Liver (tissue), 3 donors: ENCODE measurements at regions not wholly inside any gene's neighbourhood (a gene's known extent, or its start where the extent isn't known, plus 50 kb on each side); places are given as distances from the start of the nearest gene placed in this dataset.

ENCODE experiments used
- EGR1 ChIP-seq, 2 donors: IDR thresholded peaks; 2 replicates each; pipeline ENCODE4 v1.6.1; 2016 to 2018; ENCODE audit warnings: antibody characterized with exemption in 2 of 2, low read depth in 2 of 2
- FOXA1 ChIP-seq: IDR thresholded peaks from 2 replicates; pipeline ENCODE4 v1.6.1; 2016; ENCODE audit warnings: antibody characterized with exemption
- GABPA ChIP-seq, 2 donors: IDR thresholded peaks in 1 of 2; conservative IDR thresholded peaks in 1 of 2; 2 replicates each; pipeline ENCODE4 v1.6.1; 2016; ENCODE audit warnings: antibody characterized with exemption in 2 of 2, mild to moderate bottlenecking in 1 of 2, moderate library complexity in 1 of 2
- JUND ChIP-seq, 2 donors: IDR thresholded peaks; 2 replicates each; pipeline ENCODE4 v1.6.1; 2016; ENCODE audit warnings: antibody characterized with exemption in 2 of 2
- MAX ChIP-seq: IDR thresholded peaks from 2 replicates; pipeline ENCODE4 v1.6.1; 2016; ENCODE audit warnings: antibody characterized with exemption
- RAD21 ChIP-seq, 2 donors: IDR thresholded peaks; 2 replicates each; pipeline ENCODE4 v1.6.1; 2016; ENCODE audit warnings: antibody characterized with exemption in 2 of 2, mild to moderate bottlenecking in 2 of 2
- RXRA ChIP-seq, 2 donors: IDR thresholded peaks; 2 replicates each; pipeline ENCODE4 v1.6.1; 2017 to 2018; ENCODE audit warnings: antibody characterized with exemption in 2 of 2, mild to moderate bottlenecking in 1 of 2
- SP1 ChIP-seq: IDR thresholded peaks from 2 replicates; pipeline ENCODE4 v1.6.1; 2018; ENCODE audit warnings: antibody characterized with exemption, mild to moderate bottlenecking
- TAF1 ChIP-seq: conservative IDR thresholded peaks from 2 replicates; pipeline ENCODE4 v1.6.1; 2016; ENCODE audit warnings: antibody characterized with exemption, mild to moderate bottlenecking
- YY1 ChIP-seq: IDR thresholded peaks from 2 replicates; pipeline ENCODE4 v1.6.1; 2016; ENCODE audit warnings: antibody characterized with exemption, mild to moderate bottlenecking
- TF ChIP-seq, protein P1 (sequence below): fragments of 150-350 bp; IDR thresholded peaks from 2 replicates; pipeline ENCODE4 v1.5.1; 2017; ENCODE audit warnings: improper control_type of control experiment, low read depth, low read length; ENCODE audit not compliant: missing input control
- TF ChIP-seq, protein P2 (sequence below): IDR thresholded peaks from 2 replicates; pipeline ENCODE4 v1.6.1; 2016; ENCODE audit warnings: antibody characterized with exemption, mild to moderate bottlenecking
- TF ChIP-seq, protein P3 (sequence below): IDR thresholded peaks from 2 replicates; pipeline ENCODE4 v1.6.1; 2016; ENCODE audit warnings: antibody characterized with exemption
- donor health status: healthy.
- donor health status: healthy.

GRCh38 chr5:77923666-77924065, 147.5 kb upstream of the TBCA start:
- TF ChIP-seq, protein P1, sequence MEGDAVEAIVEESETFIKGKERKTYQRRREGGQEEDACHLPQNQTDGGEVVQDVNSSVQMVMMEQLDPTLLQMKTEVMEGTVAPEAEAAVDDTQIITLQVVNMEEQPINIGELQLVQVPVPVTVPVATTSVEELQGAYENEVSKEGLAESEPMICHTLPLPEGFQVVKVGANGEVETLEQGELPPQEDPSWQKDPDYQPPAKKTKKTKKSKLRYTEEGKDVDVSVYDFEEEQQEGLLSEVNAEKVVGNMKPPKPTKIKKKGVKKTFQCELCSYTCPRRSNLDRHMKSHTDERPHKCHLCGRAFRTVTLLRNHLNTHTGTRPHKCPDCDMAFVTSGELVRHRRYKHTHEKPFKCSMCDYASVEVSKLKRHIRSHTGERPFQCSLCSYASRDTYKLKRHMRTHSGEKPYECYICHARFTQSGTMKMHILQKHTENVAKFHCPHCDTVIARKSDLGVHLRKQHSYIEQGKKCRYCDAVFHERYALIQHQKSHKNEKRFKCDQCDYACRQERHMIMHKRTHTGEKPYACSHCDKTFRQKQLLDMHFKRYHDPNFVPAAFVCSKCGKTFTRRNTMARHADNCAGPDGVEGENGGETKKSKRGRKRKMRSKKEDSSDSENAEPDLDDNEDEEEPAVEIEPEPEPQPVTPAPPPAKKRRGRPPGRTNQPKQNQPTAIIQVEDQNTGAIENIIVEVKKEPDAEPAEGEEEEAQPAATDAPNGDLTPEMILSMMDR: no peak
- TF ChIP-seq GABPA (IDR thresholded peaks at IDR 0.05 in 1 of 2, conservative IDR thresholded peaks at IDR 0.05 in 1 of 2) (no peak), YY1 (no peak), RXRA (IDR thresholded peaks at IDR 0.05) (no peak), FOXA1 (no peak), RAD21 (IDR thresholded peaks at IDR 0.05) (no peak), MAX (no peak), EGR1 (IDR thresholded peaks at IDR 0.05; ENCODE audit: low read depth in 2 of 2) (no peak), TAF1 (no peak), SP1 (no peak), JUND (IDR thresholded peaks at IDR 0.05) (no peak)
- TF ChIP-seq, protein P2, sequence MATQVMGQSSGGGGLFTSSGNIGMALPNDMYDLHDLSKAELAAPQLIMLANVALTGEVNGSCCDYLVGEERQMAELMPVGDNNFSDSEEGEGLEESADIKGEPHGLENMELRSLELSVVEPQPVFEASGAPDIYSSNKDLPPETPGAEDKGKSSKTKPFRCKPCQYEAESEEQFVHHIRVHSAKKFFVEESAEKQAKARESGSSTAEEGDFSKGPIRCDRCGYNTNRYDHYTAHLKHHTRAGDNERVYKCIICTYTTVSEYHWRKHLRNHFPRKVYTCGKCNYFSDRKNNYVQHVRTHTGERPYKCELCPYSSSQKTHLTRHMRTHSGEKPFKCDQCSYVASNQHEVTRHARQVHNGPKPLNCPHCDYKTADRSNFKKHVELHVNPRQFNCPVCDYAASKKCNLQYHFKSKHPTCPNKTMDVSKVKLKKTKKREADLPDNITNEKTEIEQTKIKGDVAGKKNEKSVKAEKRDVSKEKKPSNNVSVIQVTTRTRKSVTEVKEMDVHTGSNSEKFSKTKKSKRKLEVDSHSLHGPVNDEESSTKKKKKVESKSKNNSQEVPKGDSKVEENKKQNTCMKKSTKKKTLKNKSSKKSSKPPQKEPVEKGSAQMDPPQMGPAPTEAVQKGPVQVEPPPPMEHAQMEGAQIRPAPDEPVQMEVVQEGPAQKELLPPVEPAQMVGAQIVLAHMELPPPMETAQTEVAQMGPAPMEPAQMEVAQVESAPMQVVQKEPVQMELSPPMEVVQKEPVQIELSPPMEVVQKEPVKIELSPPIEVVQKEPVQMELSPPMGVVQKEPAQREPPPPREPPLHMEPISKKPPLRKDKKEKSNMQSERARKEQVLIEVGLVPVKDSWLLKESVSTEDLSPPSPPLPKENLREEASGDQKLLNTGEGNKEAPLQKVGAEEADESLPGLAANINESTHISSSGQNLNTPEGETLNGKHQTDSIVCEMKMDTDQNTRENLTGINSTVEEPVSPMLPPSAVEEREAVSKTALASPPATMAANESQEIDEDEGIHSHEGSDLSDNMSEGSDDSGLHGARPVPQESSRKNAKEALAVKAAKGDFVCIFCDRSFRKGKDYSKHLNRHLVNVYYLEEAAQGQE: no peak
- TF ChIP-seq, protein P3, sequence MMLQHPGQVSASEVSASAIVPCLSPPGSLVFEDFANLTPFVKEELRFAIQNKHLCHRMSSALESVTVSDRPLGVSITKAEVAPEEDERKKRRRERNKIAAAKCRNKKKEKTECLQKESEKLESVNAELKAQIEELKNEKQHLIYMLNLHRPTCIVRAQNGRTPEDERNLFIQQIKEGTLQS: no peak
